ENCODE measurements at regions not wholly inside any gene's neighbourhood (a gene's known extent, or its start where the extent isn't known, plus 50 kb on each side); places are given as distances from the start of the nearest gene placed in this dataset.
A peak's percentile ranks its signal among the peaks of the same experiment; 100 is the strongest.

GRCh38 chr13:39245688-39246087 lies 207.4 kb downstream of the NHLRC3 start:
- peak; percentile 26 to 60 for DNase-seq

- no peak for DNase-seq
Observed at GRCh38 chr13:39249982-39250381, 211.7 kb downstream of the NHLRC3 start.

GRCh38 chr13:39250440-39250839 lies 212.2 kb downstream of the NHLRC3 start:
- no peak for DNase-seq

- DNase-seq, result no peak
Observed at GRCh38 chr13:39251340-39251739, 213.1 kb downstream of the NHLRC3 start.

DNA sequence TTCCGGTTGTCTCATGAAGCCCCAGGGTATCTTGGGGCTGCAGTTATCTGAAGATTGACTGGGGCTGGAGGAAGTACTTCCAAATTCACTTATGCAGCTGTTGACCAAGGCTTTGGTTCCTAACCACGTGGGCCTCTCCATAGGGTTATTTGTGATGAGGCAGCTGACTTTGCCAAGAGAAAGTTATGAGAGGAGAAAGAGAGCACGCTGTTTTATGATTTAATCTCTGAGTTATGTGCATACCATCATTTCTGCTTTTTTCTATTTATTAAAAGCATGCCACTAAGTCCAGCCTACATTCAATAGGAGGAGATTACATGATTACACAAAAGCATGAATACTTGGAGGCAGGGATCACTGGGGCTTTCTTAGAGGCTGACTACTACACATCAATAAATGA lies 215.5 kb downstream of the NHLRC3 start:
- no peak for DNase-seq

DNA sequence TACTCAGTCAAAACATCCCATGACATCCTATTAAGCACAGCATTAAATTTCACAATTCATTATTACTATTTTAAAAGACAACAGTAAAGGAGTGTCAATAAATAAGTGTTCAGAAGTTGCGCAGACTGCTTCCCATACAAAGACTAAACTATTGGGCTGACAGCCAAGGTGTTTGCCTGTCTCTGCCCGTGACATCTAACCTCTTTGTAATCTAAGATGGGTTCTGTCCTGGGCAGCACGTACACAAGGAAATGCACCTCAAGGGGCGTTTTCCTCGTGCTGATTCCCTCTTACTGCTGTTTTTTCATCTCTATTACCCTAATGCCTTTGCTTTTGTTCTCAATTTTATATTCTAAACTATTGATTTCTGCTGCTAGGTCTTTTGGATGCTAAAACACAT lies 216.3 kb downstream of the NHLRC3 start:
- DNase-seq, result no peak

DNA sequence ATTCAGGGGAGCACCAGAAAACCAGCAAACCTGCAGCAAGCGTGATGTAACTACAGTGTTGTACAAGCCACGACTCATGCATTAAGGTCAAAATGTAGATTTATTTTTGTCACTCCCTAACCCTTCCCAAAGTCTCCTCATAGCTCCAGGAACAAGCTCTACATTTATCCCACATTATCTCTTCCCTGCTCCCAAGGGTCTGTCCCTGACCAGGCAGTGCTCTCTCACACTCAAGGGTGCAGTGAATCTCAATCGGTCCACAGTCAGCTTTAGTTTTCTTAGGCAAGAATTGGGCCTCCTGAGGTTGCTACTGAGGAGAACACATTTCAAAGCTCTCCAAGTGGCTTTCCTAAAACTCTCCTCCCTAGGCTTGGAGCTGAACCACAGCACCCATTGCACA lies 219.4 kb downstream of the NHLRC3 start:
- no peak for DNase-seq

GRCh38 chr13:39259371-39260140 lies 221.3 kb downstream of the NHLRC3 start:
- no peak for DNase-seq

- DNase-seq, result peak; percentile 67 to 69
Observed at GRCh38 chr13:39263033-39263432, 224.8 kb downstream of the NHLRC3 start.

DNA sequence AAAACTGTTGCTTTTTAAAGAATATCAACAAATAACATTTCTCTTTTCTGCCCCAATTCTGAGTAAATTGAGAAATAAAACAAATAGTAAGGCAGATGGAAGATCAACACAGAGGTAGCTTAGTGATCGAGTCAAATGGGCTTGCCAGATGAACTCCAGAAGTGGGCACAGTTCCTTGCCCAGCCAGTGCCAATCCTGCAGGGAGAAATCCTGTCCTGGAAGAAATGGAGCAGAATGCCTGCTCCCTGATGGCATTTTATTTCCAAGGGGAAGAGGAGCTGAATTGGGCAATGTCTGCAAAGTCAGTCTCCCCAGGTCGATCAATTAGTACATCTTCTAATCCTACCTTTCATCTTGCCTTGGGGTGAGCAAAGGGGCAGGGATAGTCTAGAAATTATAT lies 225.3 kb downstream of the NHLRC3 start:
- DNase-seq, result peak in 1 of 2 experiments; percentile 44

- DNase-seq, result no peak
Observed at GRCh38 chr13:39266426-39266825, 228.2 kb downstream of the NHLRC3 start.

DNA sequence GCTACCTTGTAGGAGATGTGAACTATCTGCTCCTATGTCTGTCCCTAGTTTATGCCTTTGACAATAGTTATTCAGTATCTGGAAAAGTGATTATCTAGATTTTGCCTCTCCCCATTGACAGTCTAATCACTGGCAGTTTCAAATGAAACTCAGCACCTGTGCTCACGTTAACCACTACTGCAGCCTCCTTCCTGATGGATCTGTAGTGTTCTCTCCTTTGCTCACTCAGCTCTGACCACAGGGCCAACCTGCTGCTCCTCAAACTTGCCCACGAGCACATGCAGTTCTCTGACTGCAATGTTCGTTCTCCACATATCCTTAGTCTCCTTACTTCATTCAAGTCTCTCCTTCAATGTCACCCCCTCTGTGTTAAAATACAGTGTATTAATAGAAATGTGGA lies 230.1 kb downstream of the NHLRC3 start:
- no peak for DNase-seq

DNA sequence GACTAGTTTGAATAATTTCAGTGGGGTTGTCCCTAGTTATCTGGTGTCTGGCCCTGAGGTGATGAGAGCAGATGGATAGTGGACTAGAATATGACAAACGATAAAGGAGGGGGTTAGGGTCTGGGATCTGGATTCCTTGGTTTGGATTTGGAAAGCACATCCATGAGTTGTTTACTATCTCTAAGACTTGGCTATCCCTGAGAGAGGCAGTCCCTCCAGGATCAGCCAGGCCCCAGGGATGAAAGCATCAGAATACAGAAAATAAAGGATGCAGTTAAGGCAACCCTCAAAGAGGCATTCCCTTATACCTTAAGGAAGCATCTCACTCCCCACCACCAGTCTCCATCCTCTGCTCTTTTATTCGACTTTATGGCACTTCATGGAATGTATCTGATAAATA lies 230.7 kb downstream of the NHLRC3 start:
- peak in 1 of 2 experiments; percentile 3 for DNase-seq

DNA sequence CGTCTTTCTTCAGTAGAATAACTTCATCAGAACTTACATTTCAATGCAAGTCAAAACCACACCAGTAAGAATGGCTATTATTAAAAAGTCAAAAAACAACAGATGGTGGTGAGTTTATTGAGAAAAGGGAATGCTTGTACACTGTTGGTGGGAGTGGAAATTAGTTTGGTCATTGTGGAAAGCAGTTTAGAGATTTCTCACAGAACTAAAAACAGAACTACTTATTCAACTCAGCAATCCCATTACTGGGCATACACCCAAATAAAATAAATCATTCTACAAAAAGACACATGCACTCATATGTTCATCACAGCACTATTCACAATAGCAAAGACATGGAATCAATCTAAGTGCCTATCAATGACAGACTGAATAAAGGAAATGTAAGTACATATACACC lies 231.2 kb downstream of the NHLRC3 start:
- peak; percentile 34 for DNase-seq

- DNase-seq, result peak in 1 of 2 experiments; percentile 15
Observed at GRCh38 chr13:39272994-39273393, 234.7 kb downstream of the NHLRC3 start.

- peak in 1 of 2 experiments; percentile 10 for DNase-seq
Observed at GRCh38 chr13:39273953-39274738, 235.9 kb downstream of the NHLRC3 start.

- DNase-seq, result no peak
Observed at GRCh38 chr13:39274739-39275325, 236.6 kb downstream of the NHLRC3 start.

GRCh38 chr13:39279077-39279476 lies 240.8 kb downstream of the NHLRC3 start:
- no peak for DNase-seq

GRCh38 chr13:39281539-39282150 lies 243.4 kb downstream of the NHLRC3 start:
- DNase-seq, result no peak

GRCh38 chr13:39282400-39282972 lies 244.2 kb downstream of the NHLRC3 start:
- no peak for DNase-seq

GRCh38 chr13:39283072-39283471 lies 244.8 kb downstream of the NHLRC3 start:
- no peak for DNase-seq

GRCh38 chr13:39284801-39285388 lies 246.6 kb downstream of the NHLRC3 start:
- no peak for DNase-seq

Data from NCI-H446 (cell line).